ENCODE measurements at regions not wholly inside any gene's neighbourhood (a gene's known extent, or its start where the extent isn't known, plus 50 kb on each side); places are given as distances from the start of the nearest gene placed in this dataset.
"Not testable (repeated sequence)": the region's sequence is repeated elsewhere in the genome, so short reads cannot be mapped to it uniquely, and the experiment has no call there.

DNA sequence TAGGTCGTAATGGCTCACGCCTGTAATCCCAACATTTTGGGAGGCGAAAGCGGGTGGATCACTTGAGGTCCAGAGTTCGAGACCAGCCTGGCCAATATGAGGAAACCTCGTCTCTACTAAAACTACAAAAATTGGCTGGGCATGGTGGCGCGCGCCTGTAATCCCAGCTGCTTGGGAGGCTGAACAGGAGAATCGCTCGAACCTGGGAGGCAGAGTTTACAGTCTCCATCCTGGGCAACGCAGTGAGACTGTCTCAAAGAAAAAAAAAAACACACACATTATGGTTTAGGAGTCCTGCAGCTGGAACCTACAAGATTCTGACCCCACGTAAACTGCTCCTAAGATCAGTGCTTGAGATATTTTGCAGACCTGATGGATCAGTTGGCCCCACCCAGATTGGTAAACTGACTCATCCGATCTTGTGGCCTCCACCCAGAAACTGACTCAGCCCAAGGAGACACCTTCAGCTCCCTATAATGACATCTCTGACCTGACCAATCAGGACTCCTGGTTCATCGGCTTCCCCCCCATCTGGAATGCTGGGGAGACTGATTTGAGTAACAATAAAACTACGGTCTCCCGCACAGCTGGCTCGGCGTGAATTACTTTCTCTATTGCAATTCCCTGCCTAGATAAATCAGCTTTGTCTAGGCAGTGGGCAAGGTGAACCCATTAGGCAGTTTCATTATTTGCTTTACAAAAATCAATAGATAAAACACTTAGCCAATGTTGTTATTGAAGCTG is 96.2 kb upstream of the BTN3A2 start:
- no peak for DNase-seq

DNA sequence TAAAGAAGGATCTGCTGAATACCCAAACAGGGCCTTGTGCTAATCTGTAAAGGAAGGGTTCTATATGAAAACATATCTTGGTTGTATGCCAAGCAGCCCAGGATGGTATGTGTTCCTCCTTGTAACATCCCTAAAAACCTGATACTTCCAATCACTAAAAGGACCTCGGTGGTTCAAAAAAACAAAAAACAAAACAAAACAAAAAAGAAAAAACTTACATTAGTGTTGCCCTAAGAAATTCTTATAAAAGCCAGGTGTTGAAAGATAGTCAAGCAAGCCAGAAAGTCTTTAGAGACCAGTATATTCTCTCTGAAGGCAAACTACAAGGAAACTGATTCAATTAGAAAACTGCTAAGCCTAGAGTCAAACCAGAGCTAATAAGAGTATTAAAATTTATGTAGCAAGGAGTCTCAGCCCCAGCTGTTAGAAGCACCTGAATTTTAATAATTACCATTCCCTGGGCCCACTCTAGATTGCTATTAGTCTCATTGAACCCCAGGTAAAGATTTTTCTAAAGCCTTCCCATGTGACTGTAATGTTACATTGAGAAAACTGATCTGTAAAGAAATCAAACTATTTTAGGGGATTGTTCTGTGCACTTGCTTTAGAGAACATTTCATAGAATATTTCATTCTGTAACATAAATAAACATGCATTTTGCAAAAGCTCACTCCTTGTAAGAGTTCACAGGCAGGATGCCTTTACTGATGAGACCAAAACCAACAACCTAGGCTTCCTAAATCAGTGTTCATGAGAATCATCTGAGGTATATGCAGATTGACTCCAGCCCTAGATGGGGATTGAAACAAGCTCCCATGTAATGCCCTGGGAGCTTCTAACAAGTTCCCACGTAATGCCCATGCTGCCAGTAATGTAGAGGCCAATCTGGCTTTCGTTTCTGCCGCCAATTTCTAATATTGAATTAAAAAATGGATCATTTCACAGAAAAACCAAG is 95.2 kb upstream of the BTN3A2 start:
- no peak for DNase-seq

DNA sequence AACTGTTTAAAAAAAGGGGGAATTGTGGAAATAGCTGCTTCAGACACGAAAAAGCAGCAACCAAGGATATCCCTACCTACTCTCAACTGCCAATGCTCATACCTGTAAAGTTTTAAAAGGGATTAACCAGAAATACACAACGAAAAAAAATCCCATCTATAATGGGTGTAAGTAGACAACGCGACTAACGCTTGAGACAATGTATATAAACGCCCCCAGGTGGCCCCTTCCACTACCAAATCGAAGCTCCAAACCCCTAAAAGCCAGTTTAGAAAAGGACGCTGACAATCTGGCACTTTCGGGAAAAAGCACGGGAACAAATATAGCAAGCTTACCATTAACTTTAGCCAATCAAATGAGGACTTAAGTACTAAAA is 94.5 kb upstream of the BTN3A2 start:
- no peak for DNase-seq

DNA sequence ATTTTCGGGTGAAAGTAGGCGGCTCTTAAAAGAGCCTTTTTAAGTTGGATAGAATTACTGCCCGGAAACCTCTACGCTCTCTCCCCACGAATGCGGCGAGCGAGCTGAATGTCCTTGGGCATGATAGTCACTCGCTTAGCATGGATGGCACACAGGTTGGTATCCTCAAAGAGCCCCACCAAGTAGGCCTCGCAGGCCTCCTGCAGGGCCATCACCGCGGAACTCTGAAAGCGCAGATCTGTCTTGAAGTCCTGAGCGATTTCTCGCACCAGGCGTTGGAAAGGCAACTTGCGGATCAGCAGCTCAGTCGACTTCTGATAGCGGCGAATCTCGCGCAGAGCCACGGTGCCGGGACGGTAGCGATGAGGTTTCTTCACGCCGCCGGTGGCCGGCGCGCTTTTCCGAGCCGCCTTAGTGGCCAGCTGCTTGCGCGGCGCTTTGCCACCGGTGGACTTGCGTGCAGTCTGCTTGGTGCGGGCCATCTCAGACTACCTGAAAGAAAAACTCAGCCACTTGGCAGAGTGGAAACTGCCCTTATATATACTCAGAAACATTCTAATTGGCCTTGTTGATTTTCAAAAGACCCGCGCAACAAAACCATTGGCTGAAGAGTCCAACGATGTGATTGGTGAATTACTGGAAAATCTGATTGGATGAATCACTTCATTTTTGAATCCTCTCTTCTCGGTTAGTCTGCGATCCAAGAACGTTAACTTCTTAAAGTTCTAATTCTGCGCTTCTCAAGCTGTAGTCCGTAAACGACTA is 93.9 kb upstream of the BTN3A2 start:
- peak; percentile 72 to 83 for DNase-seq

DNA sequence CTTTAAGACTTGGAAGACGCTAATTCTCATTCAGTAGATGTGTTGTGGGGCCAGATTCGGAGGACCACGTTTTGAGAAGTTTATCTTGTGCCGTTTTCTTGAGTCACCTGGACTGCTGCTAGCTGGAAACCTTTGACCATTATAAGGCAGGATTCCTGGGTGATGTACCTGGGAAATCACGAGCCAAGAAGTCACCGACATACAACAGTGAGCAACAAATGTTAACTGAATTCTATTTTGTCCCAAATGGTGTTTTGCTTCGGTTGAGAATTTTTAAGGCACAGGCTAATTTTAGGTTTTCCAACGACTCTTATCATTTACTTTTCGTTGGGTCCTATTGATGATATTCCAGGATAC is 93.4 kb upstream of the BTN3A2 start:
- no peak for DNase-seq

DNA sequence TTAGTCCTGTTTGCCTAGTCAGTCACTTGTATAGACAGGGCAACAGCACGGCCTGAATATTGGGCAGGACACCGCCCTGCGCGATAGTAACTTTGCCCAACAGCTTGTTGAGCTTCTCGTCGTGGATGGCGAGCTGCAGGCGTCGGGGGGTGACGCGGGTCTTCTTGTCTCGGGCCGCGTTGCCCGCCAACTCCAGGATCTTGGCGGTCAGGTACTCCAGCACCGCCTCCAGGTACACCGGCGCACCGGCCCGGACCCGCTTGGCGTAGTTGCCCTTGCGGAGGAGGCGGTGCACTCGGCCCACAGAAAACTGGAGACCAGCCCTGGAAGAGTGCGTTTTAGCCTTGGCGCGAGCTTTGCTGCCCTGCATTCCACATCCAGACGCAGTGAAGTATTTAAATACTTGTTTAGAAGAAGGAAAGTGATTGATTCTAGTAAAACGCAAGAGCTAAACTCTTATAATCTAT is 92.8 kb upstream of the BTN3A2 start:
- DNase-seq: peak; percentile 25 to 48

DNA sequence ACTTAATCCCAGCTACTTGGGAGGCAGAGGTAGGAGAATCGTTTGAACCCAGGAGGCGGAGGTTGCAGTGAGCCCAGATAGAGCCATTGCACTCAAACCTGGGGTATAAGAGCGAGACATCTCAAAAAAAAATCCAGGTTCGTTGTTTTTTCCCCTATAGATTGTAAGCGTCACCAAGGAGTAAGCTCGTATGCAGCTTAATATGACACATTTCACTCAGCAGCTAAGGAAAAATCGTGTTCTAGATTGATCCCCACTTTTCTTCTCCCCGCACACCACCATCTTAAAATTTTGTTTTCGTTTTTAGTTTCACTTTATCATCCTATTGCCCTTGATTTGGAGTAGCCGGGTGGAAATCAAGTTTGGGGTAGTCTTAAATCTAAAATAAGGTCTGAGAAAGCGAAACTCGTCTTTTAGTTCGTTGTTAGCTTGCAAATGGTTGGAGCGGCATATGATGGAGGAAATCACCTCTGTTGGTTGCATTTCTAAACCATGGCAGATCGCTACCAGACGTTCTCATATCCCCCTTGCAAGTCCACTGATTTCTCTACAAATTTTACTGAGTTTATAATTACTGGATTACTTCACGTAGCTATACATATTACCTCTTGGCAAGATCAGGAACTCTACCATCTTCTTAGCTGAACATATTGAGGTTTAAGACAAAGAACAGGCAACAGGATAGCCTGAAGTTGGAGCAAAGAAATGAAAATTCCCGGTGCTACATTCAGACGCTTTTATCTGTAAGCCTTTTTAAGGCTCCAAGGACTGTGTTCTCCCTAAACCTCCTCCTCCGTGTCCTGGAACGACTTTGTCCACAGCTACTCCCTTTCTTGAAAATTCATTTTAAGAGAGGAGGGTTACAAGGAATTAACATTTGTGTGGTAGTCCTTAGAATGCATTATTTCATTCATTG is 91.1 kb upstream of the BTN3A2 start:
- DNase-seq: peak; percentile 23 to 27

DNA sequence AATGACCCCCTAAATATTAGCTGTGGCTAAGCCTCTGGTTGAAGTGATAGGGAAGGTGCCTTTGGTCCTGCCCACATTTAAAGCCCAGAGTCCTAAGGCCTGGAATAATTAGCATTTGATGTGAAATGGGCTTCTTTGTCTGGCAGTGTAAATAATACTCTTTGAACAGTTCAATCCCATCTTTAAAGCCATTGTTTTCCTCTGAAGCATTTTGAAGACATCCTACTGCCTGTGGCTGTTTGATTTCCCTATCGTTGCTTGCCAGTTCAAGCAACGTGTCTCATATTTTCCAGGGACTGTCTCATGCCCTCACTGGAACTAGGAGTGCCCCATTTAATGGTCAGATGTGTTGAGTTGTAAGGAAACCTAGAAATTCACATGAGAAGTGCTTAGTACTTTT is 89.3 kb upstream of the BTN3A2 start:
- no peak for DNase-seq

DNA sequence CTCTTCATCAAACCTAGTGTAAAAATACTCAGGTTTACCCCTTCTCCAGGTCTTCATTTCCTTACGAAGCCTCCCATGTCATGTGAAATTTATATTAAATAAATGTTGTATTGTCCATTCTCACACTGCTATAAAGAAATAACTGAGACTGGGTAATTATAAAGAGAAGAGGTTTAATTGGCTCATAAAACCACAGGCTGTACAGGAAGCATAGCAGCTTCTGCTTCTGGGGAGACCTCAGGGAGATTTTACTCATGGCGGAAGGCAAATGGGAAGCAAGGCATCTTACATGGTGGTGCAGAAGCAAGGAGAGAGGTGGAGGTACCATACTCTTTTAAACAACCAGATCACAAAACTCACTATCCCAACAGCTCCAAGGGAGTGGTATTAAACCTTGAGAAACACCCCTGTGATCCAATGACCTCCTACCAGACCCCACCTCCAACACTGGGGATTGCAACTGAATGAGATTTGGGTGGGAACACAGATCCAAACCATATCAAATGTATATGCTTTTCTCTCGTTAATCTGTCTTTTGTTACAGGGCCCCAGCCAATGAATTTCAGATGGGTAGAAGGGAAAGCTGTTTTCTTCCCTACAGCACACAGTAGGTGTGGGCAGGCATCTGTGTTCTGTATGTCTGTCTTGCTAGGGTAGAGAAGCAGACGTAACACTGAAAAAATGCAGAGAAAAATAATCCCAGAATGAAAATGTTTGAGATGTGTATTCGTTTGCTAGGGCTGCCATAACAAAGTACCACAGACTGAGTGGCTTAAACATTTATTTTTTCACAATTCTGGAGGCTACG is 88.0 kb upstream of the BTN3A2 start:
- no peak for DNase-seq

DNA sequence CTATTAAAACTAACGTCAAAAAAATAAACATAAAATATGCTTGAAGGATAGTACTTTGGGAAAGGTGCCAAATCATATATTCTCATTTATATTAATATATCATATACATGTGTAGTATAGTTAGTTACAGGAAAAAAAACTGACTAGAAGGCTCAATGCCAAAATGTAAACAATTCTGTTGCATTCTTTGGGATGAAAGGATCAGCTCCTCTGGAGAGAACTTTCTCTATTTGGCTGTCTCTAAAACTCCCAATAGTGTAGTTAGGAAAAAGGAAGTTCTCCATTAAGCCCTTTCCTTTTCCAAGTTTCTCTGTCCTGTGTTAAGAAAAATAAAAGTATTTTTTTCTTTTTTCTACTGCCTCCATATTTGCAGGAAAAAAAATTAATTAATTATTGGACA is 86.5 kb upstream of the BTN3A2 start:
- no peak for DNase-seq

DNA sequence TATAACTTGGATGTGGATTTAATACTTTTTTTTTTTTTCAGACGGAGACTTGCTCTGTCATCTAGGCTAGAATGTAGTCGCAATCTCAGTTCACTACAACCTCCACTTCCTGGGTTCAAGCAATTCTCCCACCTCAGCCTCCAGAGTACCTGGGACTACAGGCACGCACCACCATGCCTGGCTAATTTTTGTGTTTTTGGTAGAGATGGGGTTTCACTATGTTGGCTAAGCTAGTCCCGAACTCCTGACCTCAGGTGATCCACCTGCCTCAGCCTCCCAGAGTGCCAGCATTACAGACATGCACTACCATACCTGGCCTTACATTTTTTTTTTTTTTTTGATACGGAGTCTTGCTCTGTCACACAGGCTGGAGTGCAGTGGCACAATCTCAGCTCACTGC is 85.6 kb upstream of the BTN3A2 start:
- DNase-seq: not testable (repeated sequence)

DNA sequence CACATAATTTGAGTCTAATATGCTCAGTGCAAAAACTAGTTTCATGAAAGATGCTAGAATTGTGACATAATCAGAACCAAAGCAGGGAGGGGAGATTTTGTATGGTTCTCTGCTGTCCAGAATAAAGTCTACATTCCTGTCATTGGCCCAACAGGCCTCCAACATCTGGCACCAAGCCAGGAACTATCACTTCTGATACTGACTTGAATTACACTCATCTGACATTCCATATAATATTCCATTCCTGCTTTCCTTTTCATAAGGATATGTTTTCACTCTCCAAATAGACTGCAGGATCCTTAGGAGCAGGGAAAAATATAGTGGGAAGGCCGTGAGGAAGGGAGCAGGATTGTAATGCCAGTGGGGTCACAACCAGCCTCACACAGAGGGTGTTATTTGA is 84.6 kb upstream of the BTN3A2 start:
- DNase-seq: no peak

DNA sequence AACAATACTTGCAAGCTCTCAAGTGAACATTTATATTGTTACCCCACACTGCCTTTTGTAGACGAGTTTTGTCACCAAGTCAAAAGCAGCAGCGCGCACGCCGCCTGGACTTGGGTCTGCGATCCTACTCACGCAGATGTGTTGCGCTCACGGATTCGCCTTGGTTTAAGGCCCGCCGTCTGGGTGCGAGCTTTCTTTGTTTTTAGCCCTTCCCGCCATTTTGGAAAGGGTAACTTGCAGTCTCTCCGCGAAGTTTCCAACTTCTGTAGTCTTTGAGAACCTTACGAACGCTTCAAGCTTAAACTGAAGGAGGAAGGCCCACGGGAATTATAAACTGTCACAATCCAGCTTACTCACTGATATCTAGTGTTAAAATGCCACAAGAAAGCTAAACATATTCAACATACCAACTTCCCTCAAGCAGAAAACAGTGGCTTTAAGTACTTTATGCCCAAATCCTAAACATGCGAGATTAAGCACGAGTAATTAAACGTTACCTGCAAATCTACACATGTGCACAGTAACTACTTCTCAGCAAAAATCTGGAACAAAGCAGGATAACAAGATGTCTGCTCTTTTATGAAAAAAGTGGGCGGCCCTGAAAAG is 80.4 kb upstream of the BTN3A2 start:
- peak; percentile 52 to 57 for DNase-seq

DNA sequence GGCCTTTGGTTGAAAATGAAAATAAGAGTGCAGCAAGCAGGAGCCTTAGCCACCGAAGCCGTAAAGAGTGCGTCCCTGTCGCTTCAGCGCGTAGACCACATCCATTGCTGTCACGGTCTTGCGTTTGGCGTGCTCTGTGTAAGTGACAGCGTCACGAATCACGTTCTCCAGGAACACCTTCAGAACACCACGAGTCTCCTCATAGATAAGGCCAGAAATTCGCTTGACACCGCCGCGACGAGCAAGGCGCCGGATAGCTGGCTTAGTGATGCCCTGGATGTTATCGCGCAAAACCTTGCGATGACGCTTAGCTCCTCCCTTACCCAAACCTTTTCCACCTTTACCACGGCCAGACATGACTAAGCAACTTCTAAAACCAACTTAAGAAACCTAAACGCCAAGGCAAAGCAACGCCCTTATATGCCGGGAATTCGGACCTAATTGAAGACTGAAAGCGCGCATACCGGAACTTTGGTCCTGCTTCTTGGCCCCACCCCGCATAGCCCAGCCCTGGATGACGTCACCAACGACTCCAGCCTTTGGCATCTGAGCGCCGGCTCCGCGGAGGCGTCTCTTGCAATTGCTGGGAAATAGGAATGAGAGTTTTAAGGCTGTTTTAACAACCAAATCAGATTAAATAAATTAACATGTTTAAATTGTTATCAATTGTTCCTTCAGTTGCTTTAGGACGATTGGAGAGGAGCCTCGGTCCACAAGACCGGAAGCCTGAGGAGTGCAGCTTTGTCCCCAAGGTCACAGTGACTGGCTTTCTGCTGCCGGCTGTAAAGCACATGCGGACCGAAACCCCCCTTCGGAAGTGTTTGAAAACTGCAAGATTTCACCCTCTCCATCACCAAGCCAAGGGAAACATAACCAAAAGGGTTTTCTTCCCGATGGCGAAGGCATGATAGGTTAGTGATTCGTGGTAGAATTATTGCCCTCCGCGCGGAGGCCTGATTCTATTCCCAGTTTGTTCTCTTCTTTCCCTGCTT is 79.6 kb upstream of the BTN3A2 start:
- peak; percentile 97 to 98 for DNase-seq

DNA sequence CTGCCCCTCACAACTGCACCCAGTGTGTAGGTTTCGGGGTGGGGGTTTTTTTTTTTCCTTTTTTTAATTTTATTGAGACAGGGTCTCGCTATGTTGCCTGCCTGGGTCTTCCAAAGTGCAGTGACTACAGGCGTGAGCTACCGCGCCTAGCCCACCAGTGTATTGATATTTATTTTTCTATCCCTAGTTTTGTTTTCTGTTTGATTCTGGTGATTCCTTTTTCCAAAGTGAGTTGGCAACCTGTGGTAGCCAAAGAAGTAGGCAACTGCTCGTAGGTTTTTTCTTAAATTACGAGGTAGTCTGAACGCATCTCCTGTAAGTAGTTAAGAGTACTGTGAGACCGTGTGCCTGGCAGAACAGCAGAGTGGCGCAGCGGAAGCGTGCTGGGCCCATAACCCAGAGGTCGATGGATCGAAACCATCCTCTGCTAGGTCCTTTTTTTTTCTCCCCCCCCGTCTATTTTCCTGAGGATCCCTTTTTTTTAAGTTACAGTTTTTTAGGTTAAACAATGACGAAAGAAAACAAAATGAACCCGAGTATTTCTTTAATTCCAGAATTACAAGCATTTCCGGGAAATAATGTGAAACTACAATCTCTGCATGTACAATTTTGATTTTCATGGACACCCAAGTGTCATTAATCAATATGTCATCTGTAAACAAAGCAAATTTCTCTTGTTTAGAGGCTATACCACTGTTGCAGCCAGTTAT is 78.7 kb upstream of the BTN3A2 start:
- DNase-seq: peak; percentile 59 to 83

DNA sequence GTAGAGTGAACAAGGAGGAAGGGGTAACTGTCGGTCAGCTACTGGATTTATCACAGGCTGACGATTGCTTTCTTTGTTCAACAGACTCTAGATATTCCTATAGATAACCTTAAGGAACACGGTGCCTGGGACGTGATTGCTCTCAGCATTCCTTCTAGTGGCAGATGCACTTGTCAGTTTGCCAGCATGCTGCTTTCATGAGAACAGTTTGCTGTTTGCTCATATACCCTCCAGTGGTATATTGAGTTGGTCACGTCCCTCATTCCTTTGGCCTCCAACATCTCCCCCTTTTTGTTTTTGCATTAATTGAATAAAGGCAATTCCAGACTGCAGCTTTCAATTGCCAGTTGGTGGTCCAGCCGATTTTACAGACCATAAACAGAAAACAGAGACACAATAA is 76.8 kb upstream of the BTN3A2 start:
- DNase-seq: no peak

DNA sequence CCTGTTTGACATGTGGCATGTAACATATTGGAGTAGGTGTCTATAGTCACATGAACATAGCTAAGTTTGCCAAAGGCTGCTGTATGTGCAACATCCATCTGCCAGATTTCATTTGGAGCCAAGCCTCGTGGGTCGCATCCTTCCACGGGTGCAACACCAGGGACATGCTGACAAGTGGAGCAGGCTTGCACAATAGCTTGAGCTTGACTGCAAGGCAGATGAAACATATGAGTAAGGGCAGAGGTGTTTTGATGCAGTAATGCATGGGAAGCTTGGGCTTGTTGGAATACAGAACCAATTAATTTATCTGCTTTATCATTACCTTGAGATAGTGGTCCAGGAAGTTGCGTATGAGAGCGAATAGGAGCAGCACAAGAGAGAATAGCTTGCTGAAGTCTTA is 74.1 kb upstream of the BTN3A2 start:
- DNase-seq: no peak

DNA sequence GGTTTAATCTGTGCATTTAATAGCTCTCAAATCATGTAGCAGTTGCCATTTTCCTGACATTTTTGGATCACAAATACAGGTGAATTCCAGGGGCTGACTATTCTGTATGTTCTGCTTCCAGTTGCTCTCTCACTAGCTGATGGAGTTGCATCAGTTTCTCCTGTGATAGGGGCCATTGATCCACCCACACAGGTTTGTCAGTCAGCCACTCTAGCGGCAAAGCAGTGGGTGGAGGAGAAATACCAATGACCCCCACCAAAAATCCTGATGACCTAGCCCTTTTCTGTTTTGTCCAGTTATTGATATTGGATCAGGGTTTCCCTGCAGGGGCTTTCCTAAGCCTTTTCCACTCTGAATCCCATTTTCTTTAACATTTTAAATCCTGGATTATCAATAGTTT is 72.3 kb upstream of the BTN3A2 start:
- DNase-seq: no peak

DNA sequence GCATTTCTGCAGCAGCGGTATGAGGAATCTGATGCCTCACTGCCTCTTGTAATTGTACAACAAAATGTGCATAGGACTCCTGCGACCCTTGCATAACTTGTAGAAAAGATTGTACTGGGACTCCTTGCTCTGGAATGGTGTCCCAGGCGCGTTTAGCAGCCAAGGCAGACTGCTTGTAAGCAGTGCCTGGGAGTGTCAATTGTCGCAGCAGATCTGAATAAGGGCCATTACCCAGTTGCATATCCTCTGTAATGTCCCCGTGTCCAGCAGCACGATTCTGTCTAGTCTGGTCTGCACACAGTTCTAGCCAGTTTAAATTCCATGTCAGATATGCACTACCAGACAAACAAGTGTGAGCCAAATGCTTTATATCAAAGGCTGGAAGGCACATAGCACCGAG is 70.7 kb upstream of the BTN3A2 start:
- no peak for DNase-seq
